LNCAP (cell line): ENCODE measurements at regions not wholly inside any gene's neighbourhood (a gene's known extent, or its start where the extent isn't known, plus 50 kb on each side); places are given as distances from the start of the nearest gene placed in this dataset.

Experiments used
- CTCF ChIP-seq: fragments of 450-650 bp; IDR thresholded peaks from 2 replicates; pipeline ENCODE4 v1.5.1; 2017; ENCODE audit warnings: mild to moderate bottlenecking

- TF ChIP-seq CTCF, result no peak
Measured at GRCh38 chr6:165844801-165845364, 181.8 kb upstream of the PDE10A start.

- TF ChIP-seq CTCF, result no peak
Measured at GRCh38 chr6:165844232-165844631, 181.2 kb upstream of the PDE10A start.

- TF ChIP-seq CTCF, result no peak
Measured at GRCh38 chr6:165843568-165844113, 180.6 kb upstream of the PDE10A start.

- no peak for TF ChIP-seq CTCF
Measured at GRCh38 chr6:165843121-165843520, 180.1 kb upstream of the PDE10A start.

- TF ChIP-seq CTCF, result no peak
Measured at GRCh38 chr6:165842281-165842936, 179.4 kb upstream of the PDE10A start.

- no peak for TF ChIP-seq CTCF
Measured at GRCh38 chr6:165841153-165841558, 178.1 kb upstream of the PDE10A start.

GRCh38 chr6:165837948-165838745 is 175.1 kb upstream of the PDE10A start:
- TF ChIP-seq CTCF, result no peak
